ENCODE measurements at regions not wholly inside any gene's neighbourhood (a gene's known extent, or its start where the extent isn't known, plus 50 kb on each side); places are given as distances from the start of the nearest gene placed in this dataset.
"Not testable (repeated sequence)": the region's sequence is repeated elsewhere in the genome, so short reads cannot be mapped to it uniquely, and the experiment has no call there.

DNA sequence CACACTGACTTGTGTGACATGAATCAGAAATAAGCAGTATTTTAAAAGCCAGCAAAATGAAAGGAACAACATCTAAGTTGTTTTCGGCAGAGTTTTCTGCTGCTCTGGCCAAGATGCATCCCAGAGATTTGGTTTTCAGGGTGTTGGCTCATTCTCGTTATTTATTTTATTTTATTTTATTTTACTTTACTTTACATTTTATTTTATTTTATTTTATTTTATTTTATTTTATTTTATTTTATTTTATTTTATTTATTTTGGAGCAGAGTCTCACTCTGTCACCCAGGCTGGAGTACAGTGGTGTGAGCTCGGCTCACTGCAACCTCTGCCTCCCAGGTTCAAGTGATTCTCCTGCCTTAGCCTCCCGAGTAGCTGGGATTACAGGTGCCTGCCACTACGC lies 64.5 kb upstream of the CEP85L start:
- not testable (repeated sequence) for H3K4me3 ChIP-seq (ENCODE audit: low read length); H4K20me1 ChIP-seq (ENCODE audit: insufficient read depth, low read depth, low read length); H3K79me2 ChIP-seq (ENCODE audit: low read length); DNase-seq; H2AFZ ChIP-seq (ENCODE audit: low read length); H3K9me3 ChIP-seq (ENCODE audit: low read length); H3K4me2 ChIP-seq (ENCODE audit: low read depth, low read length, poor library complexity, severe bottlenecking); H3K9me2 ChIP-seq (replicated peaks; ENCODE audit: insufficient read depth, low read length); H3K9ac ChIP-seq (ENCODE audit: low read length); H3K36me3 ChIP-seq (ENCODE audit: insufficient read depth, low read length); H3K27me3 ChIP-seq (ENCODE audit: low read length); H3K27ac ChIP-seq (ENCODE audit: low read length)
- H3K4me1 ChIP-seq (ENCODE audit: low read length) = peaks cover 23% of the 10 kb centered on the region

GRCh38 chr6:118715376-118715775 lies 64.0 kb upstream of the CEP85L start:
- Histone ChIP-seq H4K20me1 (ENCODE audit: insufficient read depth, low read depth, low read length) (no peaks in the 10 kb centered on the region), H3K9me3 (ENCODE audit: low read length) (no peaks in the 10 kb centered on the region), H3K27ac (ENCODE audit: low read length) (no peak overlapping the region), H3K4me3 (ENCODE audit: low read length) (no peak overlapping the region), H3K4me1 (ENCODE audit: low read length) (peaks cover 27% of the 10 kb centered on the region), H3K27me3 (ENCODE audit: low read length) (no peaks in the 10 kb centered on the region), H3K9ac (ENCODE audit: low read length) (no peak overlapping the region), H3K4me2 (ENCODE audit: low read depth, low read length, poor library complexity, severe bottlenecking) (no peak overlapping the region), H3K9me2 (replicated peaks; ENCODE audit: insufficient read depth, low read length) (no peaks in the 10 kb centered on the region), H2AFZ (ENCODE audit: low read length) (no peak overlapping the region), H3K79me2 (ENCODE audit: low read length) (no peaks in the 10 kb centered on the region), H3K36me3 (ENCODE audit: insufficient read depth, low read length) (no peaks in the 10 kb centered on the region)
- DNase-seq = no peak

DNA sequence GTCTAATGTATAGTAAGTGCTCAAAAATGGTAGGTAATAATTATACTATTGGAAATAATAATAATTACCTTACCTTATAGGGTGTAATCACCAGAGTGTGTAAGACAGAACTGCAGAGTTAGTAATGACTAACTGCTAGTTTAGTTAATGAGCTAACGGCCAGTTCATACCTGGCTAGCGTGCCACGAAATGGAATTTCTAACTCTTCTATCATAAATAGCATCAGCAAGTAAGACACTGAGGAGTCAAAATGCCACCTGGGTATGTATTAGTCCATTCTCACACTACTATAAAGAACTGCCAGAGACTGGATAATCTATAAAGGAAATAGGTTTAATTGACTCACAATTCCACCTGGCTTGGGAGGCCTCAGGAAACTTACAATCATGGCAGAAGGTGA lies 63.4 kb upstream of the CEP85L start:
- Histone ChIP-seq H3K4me2 (ENCODE audit: low read depth, low read length, poor library complexity, severe bottlenecking) (no peak overlapping the region), H3K4me3 (ENCODE audit: low read length) (no peak overlapping the region), H3K79me2 (ENCODE audit: low read length) (no peaks in the 10 kb centered on the region), H3K9ac (ENCODE audit: low read length) (no peak overlapping the region), H3K36me3 (ENCODE audit: insufficient read depth, low read length) (no peaks in the 10 kb centered on the region), H3K9me3 (ENCODE audit: low read length) (no peaks in the 10 kb centered on the region), H3K27ac (ENCODE audit: low read length) (no peak overlapping the region), H3K27me3 (ENCODE audit: low read length) (no peaks in the 10 kb centered on the region), H3K9me2 (replicated peaks; ENCODE audit: insufficient read depth, low read length) (no peaks in the 10 kb centered on the region), H3K4me1 (ENCODE audit: low read length) (peaks cover 27% of the 10 kb centered on the region), H2AFZ (ENCODE audit: low read length) (no peak overlapping the region), H4K20me1 (ENCODE audit: insufficient read depth, low read depth, low read length) (no peaks in the 10 kb centered on the region)
- DNase-seq = no peak

- no peak overlapping the region for H3K9ac ChIP-seq (ENCODE audit: low read length)
- no peak for DNase-seq
- H3K4me2 ChIP-seq (ENCODE audit: low read depth, low read length, poor library complexity, severe bottlenecking) = no peak overlapping the region
- peaks cover 24% of the 10 kb centered on the region for H3K4me1 ChIP-seq (ENCODE audit: low read length)
- H2AFZ ChIP-seq (ENCODE audit: low read length) = no peak overlapping the region
- H3K36me3 ChIP-seq (ENCODE audit: insufficient read depth, low read length) = no peaks in the 10 kb centered on the region
- no peaks in the 10 kb centered on the region for H4K20me1 ChIP-seq (ENCODE audit: insufficient read depth, low read depth, low read length)
- no peaks in the 10 kb centered on the region for H3K9me3 ChIP-seq (ENCODE audit: low read length)
- H3K27ac ChIP-seq (ENCODE audit: low read length) = no peak overlapping the region
- H3K27me3 ChIP-seq (ENCODE audit: low read length) = no peaks in the 10 kb centered on the region
- no peaks in the 10 kb centered on the region for H3K79me2 ChIP-seq (ENCODE audit: low read length)
- no peak overlapping the region for H3K4me3 ChIP-seq (ENCODE audit: low read length)
- H3K9me2 ChIP-seq (replicated peaks; ENCODE audit: insufficient read depth, low read length) = no peaks in the 10 kb centered on the region
Observed at GRCh38 chr6:118712969-118713368, 61.6 kb upstream of the CEP85L start.

- H4K20me1 ChIP-seq (ENCODE audit: insufficient read depth, low read depth, low read length) = no peaks in the 10 kb centered on the region
- H3K4me3 ChIP-seq (ENCODE audit: low read length) = peak overlapping the region; percentile 32
- H3K27me3 ChIP-seq (ENCODE audit: low read length) = no peaks in the 10 kb centered on the region
- no peak for DNase-seq
- peak overlapping the region; percentile 56 for H3K27ac ChIP-seq (ENCODE audit: low read length)
- no peaks in the 10 kb centered on the region for H3K79me2 ChIP-seq (ENCODE audit: low read length)
- H3K36me3 ChIP-seq (ENCODE audit: insufficient read depth, low read length) = no peaks in the 10 kb centered on the region
- H3K9ac ChIP-seq (ENCODE audit: low read length) = peak overlapping the region; percentile 44
- peaks cover 29% of the 10 kb centered on the region for H3K4me1 ChIP-seq (ENCODE audit: low read length)
- peak overlapping the region; percentile 89 for H3K4me2 ChIP-seq (ENCODE audit: low read depth, low read length, poor library complexity, severe bottlenecking)
- H2AFZ ChIP-seq (ENCODE audit: low read length) = peak overlapping the region; percentile 82
- H3K9me3 ChIP-seq (ENCODE audit: low read length) = no peaks in the 10 kb centered on the region
- H3K9me2 ChIP-seq (replicated peaks; ENCODE audit: insufficient read depth, low read length) = no peaks in the 10 kb centered on the region
Observed at GRCh38 chr6:118710616-118711015, 59.2 kb upstream of the CEP85L start.

DNA sequence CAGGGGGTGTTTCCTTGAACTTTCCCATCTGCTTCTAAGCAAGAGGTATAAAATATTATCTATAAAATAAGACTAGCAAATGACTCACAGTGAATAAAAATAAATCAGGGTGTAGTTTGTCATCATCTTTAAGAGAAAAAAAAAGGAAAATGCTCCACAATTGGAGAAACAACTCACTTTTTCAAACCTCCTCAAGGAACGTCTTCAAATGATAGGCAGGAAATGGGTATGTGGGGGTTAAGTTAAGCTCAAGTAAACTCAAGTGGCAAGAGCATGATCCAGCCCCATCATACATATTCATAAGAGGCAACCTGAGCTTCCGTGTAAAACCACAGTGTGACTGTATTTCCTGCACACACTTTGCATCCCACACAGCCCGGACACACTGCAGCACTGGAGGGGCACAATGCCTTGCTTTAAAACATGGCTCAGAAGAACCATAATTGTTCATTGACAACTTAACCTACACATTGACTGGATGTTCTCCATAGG lies 58.5 kb upstream of the CEP85L start:
- H3K9ac ChIP-seq (ENCODE audit: low read length) = peak overlapping the region; percentile 64
- no peaks in the 10 kb centered on the region for H3K9me2 ChIP-seq (replicated peaks; ENCODE audit: insufficient read depth, low read length)
- DNase-seq = peak; percentile 93
- peak overlapping the region; percentile 56 for H3K27ac ChIP-seq (ENCODE audit: low read length)
- H2AFZ ChIP-seq (ENCODE audit: low read length) = peak overlapping the region; percentile 82
- no peaks in the 10 kb centered on the region for H3K79me2 ChIP-seq (ENCODE audit: low read length)
- no peaks in the 10 kb centered on the region for H4K20me1 ChIP-seq (ENCODE audit: insufficient read depth, low read depth, low read length)
- peaks cover 29% of the 10 kb centered on the region for H3K4me1 ChIP-seq (ENCODE audit: low read length)
- peak overlapping the region; percentile 69 for H3K4me3 ChIP-seq (ENCODE audit: low read length)
- H3K9me3 ChIP-seq (ENCODE audit: low read length) = no peaks in the 10 kb centered on the region
- no peaks in the 10 kb centered on the region for H3K36me3 ChIP-seq (ENCODE audit: insufficient read depth, low read length)
- H3K27me3 ChIP-seq (ENCODE audit: low read length) = no peaks in the 10 kb centered on the region
- peak overlapping the region; percentile 89 for H3K4me2 ChIP-seq (ENCODE audit: low read depth, low read length, poor library complexity, severe bottlenecking)

DNA sequence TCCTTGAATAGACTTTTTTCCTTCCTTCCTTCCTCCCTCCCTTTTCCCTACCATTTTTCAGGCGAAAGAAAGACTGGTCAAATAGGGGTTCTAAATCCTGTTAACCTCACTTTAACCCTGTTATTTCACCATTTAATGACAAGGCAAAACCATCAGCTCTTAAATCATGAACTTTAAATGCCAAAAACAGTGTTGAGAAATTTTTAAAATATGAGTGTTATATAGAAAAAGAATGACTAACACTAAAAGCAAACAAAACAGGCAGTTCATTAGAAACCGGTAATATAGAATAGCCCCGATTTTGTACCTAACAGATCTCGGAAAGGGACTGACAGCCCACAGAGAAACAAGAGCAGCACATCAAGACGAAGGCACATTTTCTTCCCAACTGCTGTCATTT lies 57.4 kb upstream of the CEP85L start:
- Histone ChIP-seq H3K79me2 (ENCODE audit: low read length) (no peaks in the 10 kb centered on the region), H3K4me1 (ENCODE audit: low read length) (peaks cover 29% of the 10 kb centered on the region), H3K9me3 (ENCODE audit: low read length) (no peaks in the 10 kb centered on the region), H3K4me3 (ENCODE audit: low read length) (peak overlapping the region; percentile 69), H3K4me2 (ENCODE audit: low read depth, low read length, poor library complexity, severe bottlenecking) (peak overlapping the region; percentile 89), H3K9ac (ENCODE audit: low read length) (peak overlapping the region; percentile 64), H3K27me3 (ENCODE audit: low read length) (no peaks in the 10 kb centered on the region), H3K36me3 (ENCODE audit: insufficient read depth, low read length) (no peaks in the 10 kb centered on the region), H4K20me1 (ENCODE audit: insufficient read depth, low read depth, low read length) (no peaks in the 10 kb centered on the region), H2AFZ (ENCODE audit: low read length) (peak overlapping the region; percentile 82), H3K9me2 (replicated peaks; ENCODE audit: insufficient read depth, low read length) (no peaks in the 10 kb centered on the region), H3K27ac (ENCODE audit: low read length) (no peak overlapping the region)
- no peak for DNase-seq

- Histone ChIP-seq H3K4me3 (ENCODE audit: low read length) (no peak overlapping the region), H3K4me1 (ENCODE audit: low read length) (peaks cover 29% of the 10 kb centered on the region), H3K27me3 (ENCODE audit: low read length) (no peaks in the 10 kb centered on the region), H4K20me1 (ENCODE audit: insufficient read depth, low read depth, low read length) (no peaks in the 10 kb centered on the region), H3K9me2 (replicated peaks; ENCODE audit: insufficient read depth, low read length) (no peaks in the 10 kb centered on the region), H2AFZ (ENCODE audit: low read length) (no peak overlapping the region), H3K36me3 (ENCODE audit: insufficient read depth, low read length) (no peaks in the 10 kb centered on the region), H3K4me2 (ENCODE audit: low read depth, low read length, poor library complexity, severe bottlenecking) (peak overlapping the region; percentile 89), H3K9me3 (ENCODE audit: low read length) (no peaks in the 10 kb centered on the region), H3K9ac (ENCODE audit: low read length) (no peak overlapping the region), H3K79me2 (ENCODE audit: low read length) (no peaks in the 10 kb centered on the region), H3K27ac (ENCODE audit: low read length) (no peak overlapping the region)
- no peak for DNase-seq
Observed at GRCh38 chr6:118708055-118708454, 56.7 kb upstream of the CEP85L start.

DNA sequence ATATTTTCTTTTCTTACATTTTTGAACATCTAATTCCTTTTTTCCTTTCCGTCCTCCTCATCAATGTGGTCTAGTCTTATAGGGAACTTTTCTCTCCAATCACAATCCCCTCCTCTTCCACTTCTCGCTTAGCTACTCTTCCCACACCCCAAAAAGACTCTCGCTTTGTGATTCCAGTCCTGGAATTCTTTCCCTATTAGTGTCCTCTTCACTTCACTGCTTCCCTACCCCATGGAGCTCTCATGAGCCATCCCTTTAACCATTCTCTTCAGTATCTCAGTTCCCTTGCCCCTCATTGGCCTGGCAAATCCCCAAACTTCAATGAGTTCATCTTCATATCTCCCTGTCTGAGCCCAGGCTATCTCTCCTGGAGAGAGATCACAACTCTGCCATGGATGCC lies 55.3 kb upstream of the CEP85L start:
- Histone ChIP-seq H3K9ac (ENCODE audit: low read length) (no peak overlapping the region), H3K9me2 (replicated peaks; ENCODE audit: insufficient read depth, low read length) (no peaks in the 10 kb centered on the region), H3K79me2 (ENCODE audit: low read length) (no peaks in the 10 kb centered on the region), H3K4me2 (ENCODE audit: low read depth, low read length, poor library complexity, severe bottlenecking) (no peak overlapping the region), H3K9me3 (ENCODE audit: low read length) (no peaks in the 10 kb centered on the region), H3K4me3 (ENCODE audit: low read length) (no peak overlapping the region), H3K4me1 (ENCODE audit: low read length) (peaks cover 29% of the 10 kb centered on the region), H3K27me3 (ENCODE audit: low read length) (no peaks in the 10 kb centered on the region), H2AFZ (ENCODE audit: low read length) (no peak overlapping the region), H3K36me3 (ENCODE audit: insufficient read depth, low read length) (no peaks in the 10 kb centered on the region), H4K20me1 (ENCODE audit: insufficient read depth, low read depth, low read length) (no peaks in the 10 kb centered on the region), H3K27ac (ENCODE audit: low read length) (no peak overlapping the region)
- no peak for DNase-seq

Data from Karpas-422 (cell line).